HG03457 (cell line): ENCODE measurements at regions not wholly inside any gene's neighbourhood (a gene's known extent, or its start where the extent isn't known, plus 50 kb on each side); places are given as distances from the start of the nearest gene placed in this dataset.

Experiments used
- ATAC-seq: cut with Tn5 transposase; IDR thresholded peaks from one replicate; pipeline ENCODE4 v1.9.1; 2021; ENCODE audit warnings: moderate number of reproducible peaks; ENCODE audit not compliant: unreplicated experiment

GRCh38 chr11:45089251-45089650 is 57.2 kb upstream of the PRDM11 start:
- no peak for ATAC-seq

GRCh38 chr11:45089676-45090499 is 56.6 kb upstream of the PRDM11 start:
- ATAC-seq: no peak

- ATAC-seq: no peak
Measured at GRCh38 chr11:45090607-45091006, 55.8 kb upstream of the PRDM11 start.

- ATAC-seq: no peak
Measured at GRCh38 chr11:45091563-45092403, 54.7 kb upstream of the PRDM11 start.

GRCh38 chr11:45092404-45092785 is 54.0 kb upstream of the PRDM11 start:
- ATAC-seq: no peak

GRCh38 chr11:45092901-45093760 is 53.3 kb upstream of the PRDM11 start:
- ATAC-seq: no peak

- ATAC-seq: no peak
Measured at GRCh38 chr11:45093761-45094455, 52.5 kb upstream of the PRDM11 start.

DNA sequence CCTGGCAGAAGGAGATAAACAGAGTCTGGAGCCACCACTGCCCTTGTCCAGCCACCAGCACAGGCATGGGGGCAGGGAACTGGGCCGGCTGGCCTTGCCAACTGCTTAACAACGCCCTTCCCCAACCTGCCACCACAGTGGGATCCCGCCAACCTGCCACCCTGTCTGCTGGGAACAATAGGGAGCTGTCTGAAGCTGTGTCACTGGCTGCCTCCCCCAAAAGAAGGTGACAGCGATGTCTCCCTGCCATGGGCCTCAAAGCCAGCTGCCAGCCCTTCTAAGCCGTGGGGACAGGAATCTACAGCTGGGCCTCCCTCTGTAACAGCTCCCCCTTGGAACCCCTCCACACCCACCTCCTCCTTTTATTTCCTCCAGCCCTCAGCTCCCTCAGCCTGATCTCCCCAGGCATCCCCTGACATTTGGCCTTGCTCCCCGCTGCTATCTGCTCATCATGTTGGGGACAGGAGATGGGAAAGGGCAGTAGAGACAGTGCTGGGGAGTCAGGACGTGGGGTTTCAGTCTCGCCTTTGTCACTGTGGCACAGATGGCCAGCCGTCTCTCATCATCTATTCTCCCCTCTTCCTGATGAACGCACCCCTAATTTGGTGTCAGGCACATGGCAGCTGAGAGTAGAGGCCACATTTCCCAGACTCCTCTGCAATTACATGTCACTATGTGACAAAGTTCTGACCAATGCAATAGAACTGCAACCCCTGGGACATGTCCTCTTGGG is 51.3 kb upstream of the PRDM11 start:
- no peak for ATAC-seq

DNA sequence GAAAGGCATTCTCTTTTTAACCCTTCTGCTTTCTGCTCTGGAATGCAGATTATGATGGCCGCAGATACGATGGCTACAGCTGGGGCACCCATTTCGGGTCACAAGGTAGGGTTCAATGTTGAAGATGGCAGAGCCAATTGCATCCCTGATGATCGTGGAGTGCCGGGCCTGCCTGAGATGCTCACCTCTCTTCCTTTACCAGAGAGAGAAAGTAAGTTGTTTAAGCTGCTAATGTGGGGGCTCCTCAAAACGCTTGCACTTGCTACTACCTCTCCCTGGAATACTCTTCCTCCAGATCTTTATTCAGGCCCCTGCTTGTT is 50.8 kb upstream of the PRDM11 start:
- ATAC-seq: no peak

- no peak for ATAC-seq
Measured at GRCh38 chr11:45096636-45097035, 49.8 kb upstream of the PRDM11 start.
